ENCODE measurements at regions not wholly inside any gene's neighbourhood (a gene's known extent, or its start where the extent isn't known, plus 50 kb on each side); places are given as distances from the start of the nearest gene placed in this dataset.

- TF ChIP-seq CTCF (IDR thresholded peaks at IDR 0.05) (no peak), POLR2A (IDR thresholded peaks at IDR 0.05) (no peak)
Measured at GRCh38 chr22:48169227-48169626, 1406.8 kb downstream of the TBC1D22A start.

Measured in tibial nerve (tissue), 3 donors.